Mucosa of rectum (tissue), 2 donors: ENCODE measurements at regions not wholly inside any gene's neighbourhood (a gene's known extent, or its start where the extent isn't known, plus 50 kb on each side); places are given as distances from the start of the nearest gene placed in this dataset.

ENCODE experiments used
- H3K27ac ChIP-seq, 2 donors: one replicate each; pipeline ENCODE4 v1.7.0; 2013; ENCODE audit warnings: inconsistent platforms in 2 of 2, low read depth in 2 of 2, low read length in 2 of 2
- H3K27me3 ChIP-seq, 2 donors: one replicate each; pipeline ENCODE4 v1.7.0; 2013; ENCODE audit warnings: low read length in 2 of 2; ENCODE audit not compliant: control insufficient read depth in 2 of 2, insufficient read depth in 2 of 2
- H3K36me3 ChIP-seq, 2 donors: one replicate each; pipeline ENCODE4 v1.7.0; 2013; ENCODE audit warnings: low read length in 2 of 2; ENCODE audit not compliant: control insufficient read depth in 2 of 2, insufficient read depth in 2 of 2
- H3K4me1 ChIP-seq, 2 donors: one replicate each; pipeline ENCODE4 v1.7.0; 2013; ENCODE audit warnings: low read length in 2 of 2, mild to moderate bottlenecking in 1 of 2; ENCODE audit not compliant: control insufficient read depth in 2 of 2, insufficient read depth in 2 of 2
- H3K4me3 ChIP-seq, 2 donors: one replicate each; pipeline ENCODE4 v1.7.0; 2013; ENCODE audit warnings: low read length in 2 of 2
- H3K9ac ChIP-seq, 2 donors: one replicate each; pipeline ENCODE4 v1.7.0; 2013; ENCODE audit warnings: low read length in 2 of 2, low read depth in 1 of 2, mild to moderate bottlenecking in 1 of 2
- H3K9me3 ChIP-seq, 2 donors: one replicate each; pipeline ENCODE4 v1.7.0; 2013; ENCODE audit warnings: low read length in 2 of 2; ENCODE audit not compliant: control insufficient read depth in 2 of 2
- donor health status: healthy.
- donor health status: Normal muscosa, but diverticular disease.

- Histone ChIP-seq H3K4me1 (no peaks in the 10 kb centered on the region), H3K36me3 (no peaks in the 10 kb centered on the region), H3K27me3 (no peaks in the 10 kb centered on the region), H3K9me3 (no peaks in the 10 kb centered on the region), H3K4me3 (no peak overlapping the region), H3K27ac (no peak overlapping the region), H3K9ac (no peak overlapping the region)
Measured at GRCh38 chr6:149176971-149177667, 140.4 kb upstream of the TAB2 start.

- Histone ChIP-seq H3K4me3 (no peak overlapping the region), H3K9ac (no peak overlapping the region), H3K27ac (no peak overlapping the region), H3K4me1 (no peaks in the 10 kb centered on the region), H3K36me3 (no peaks in the 10 kb centered on the region), H3K9me3 (no peaks in the 10 kb centered on the region), H3K27me3 (no peaks in the 10 kb centered on the region)
Measured at GRCh38 chr6:149179431-149179830, 138.1 kb upstream of the TAB2 start.

DNA sequence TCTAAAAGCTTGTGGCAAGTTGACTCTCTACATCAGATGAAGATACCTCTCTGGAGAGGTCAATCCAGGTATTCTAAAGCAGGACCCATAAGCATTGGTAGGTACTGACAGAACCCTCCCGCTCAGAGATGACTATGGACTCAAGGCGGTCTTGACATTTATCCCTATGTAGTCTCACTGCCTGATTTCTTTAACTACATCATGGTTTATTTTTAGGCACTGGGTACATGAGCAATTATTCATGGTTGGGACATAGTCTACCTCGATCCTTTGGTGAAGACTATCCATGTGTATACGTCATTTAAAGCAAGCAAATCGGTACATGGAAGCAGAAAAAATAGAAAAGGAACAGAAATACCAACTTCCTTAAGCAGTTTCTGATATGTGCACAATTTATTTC is 136.2 kb upstream of the TAB2 start:
- no peak overlapping the region for H3K27ac ChIP-seq
- no peaks in the 10 kb centered on the region for H3K4me1 ChIP-seq
- H3K36me3 ChIP-seq: no peaks in the 10 kb centered on the region
- H3K9ac ChIP-seq: no peak overlapping the region
- H3K27me3 ChIP-seq: no peaks in the 10 kb centered on the region
- H3K9me3 ChIP-seq: no peaks in the 10 kb centered on the region
- no peak overlapping the region for H3K4me3 ChIP-seq

DNA sequence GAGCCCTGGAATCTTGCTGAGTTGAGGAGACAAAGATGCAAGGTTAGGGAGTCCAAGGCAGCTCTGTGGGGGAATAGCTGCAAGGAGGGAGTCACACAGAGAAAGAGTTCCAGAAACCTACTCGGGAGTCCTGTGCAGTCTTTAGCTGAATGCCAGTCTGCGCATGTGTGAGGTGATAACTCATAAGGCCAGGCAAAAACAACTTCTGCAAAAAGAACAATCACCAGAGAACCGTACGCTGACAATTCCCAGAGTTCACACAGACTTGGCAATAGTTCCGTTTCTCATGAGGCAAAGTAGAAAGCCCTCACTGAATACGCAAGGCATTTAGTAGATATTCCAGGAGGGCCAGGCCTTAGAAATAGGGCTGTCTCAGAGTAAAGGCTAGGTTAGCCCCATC is 135.2 kb upstream of the TAB2 start:
- Histone ChIP-seq H3K4me1 (no peaks in the 10 kb centered on the region), H3K27ac (no peak overlapping the region), H3K9me3 (no peaks in the 10 kb centered on the region), H3K27me3 (no peaks in the 10 kb centered on the region), H3K9ac (no peak overlapping the region), H3K4me3 (no peak overlapping the region), H3K36me3 (no peaks in the 10 kb centered on the region)

DNA sequence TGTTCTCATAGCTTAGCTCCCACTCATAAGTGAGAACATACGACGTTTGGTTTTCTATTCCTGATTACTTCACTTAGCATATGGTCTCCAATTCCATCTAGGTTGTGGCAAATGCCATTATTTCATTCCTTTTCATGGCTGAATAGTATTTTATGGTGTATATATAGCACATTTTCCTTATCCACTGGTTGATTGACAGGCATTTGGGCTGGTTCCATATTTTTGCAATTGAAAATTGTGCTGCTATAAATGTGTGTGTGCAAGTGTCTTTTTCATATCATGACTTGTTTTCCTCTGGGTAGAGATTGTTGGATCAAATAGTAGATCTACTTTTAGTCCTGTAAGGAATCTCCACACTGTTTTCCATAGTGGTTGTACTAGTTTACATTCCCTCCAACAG is 133.0 kb upstream of the TAB2 start:
- Histone ChIP-seq H3K27me3 (no peaks in the 10 kb centered on the region), H3K4me3 (no peak overlapping the region), H3K27ac (no peak overlapping the region)

GRCh38 chr6:149185799-149186357 is 131.6 kb upstream of the TAB2 start:
- Histone ChIP-seq H3K9me3 (peaks cover 0 to 6% of the 10 kb centered on the region in 2 donors), H3K4me3 (no peak overlapping the region), H3K4me1 (no peaks in the 10 kb centered on the region), H3K27ac (no peak overlapping the region), H3K27me3 (no peaks in the 10 kb centered on the region), H3K36me3 (no peaks in the 10 kb centered on the region), H3K9ac (no peak overlapping the region)

More for the DNA sequence above, 133.0 kb upstream of the TAB2 start:
- H3K36me3 ChIP-seq: no peaks in the 10 kb centered on the region
- no peaks in the 10 kb centered on the region for H3K4me1 ChIP-seq
- H3K9me3 ChIP-seq: peaks cover 0 to 6% of the 10 kb centered on the region in 2 donors
- no peak overlapping the region for H3K9ac ChIP-seq

GRCh38 chr6:149186873-149187272 is 130.6 kb upstream of the TAB2 start:
- Histone ChIP-seq H3K4me1 (no peaks in the 10 kb centered on the region), H3K27ac (no peak overlapping the region), H3K27me3 (no peaks in the 10 kb centered on the region), H3K9ac (no peak overlapping the region), H3K4me3 (no peak overlapping the region), H3K9me3 (peaks cover 0 to 6% of the 10 kb centered on the region in 2 donors), H3K36me3 (no peaks in the 10 kb centered on the region)

GRCh38 chr6:149190224-149190831 is 127.2 kb upstream of the TAB2 start:
- Histone ChIP-seq H3K4me3 (no peak overlapping the region), H3K9ac (no peak overlapping the region), H3K36me3 (no peaks in the 10 kb centered on the region), H3K4me1 (no peaks in the 10 kb centered on the region), H3K9me3 (peaks cover 0 to 6% of the 10 kb centered on the region in 2 donors), H3K27ac (no peak overlapping the region), H3K27me3 (no peaks in the 10 kb centered on the region)

DNA sequence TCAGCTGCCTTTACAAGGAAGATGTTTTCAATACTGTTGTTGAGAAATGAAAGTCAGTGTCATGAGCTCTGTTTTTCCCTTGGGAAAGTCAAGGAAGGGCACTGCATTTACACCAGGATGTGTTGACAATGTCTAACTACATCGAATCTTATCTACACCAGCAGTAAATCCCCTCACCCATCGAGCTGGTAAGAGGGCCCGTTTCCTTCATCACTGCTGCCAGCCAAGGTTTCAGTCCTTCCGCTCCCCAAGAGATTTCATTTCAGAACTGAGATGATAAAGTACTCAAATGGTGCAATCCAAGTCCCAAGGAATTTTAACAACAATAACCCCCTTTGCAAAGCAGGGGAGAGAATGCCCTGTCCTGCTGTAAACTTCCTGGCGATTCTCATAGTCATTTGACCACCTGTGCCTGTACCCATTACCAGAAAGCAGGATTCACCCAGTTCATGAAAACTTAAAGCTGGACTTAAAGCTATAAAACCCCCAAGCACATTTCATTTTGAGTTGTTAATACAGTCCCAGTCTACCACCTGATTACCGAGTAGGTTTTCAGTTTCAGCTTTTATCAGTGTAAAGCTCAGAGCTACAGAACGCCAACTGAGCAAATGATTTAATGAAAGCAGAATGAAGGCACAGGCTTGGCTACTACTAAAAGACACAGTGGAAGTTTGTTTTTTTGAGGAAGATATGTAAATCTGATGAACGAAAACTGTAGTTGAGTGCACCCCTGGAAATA is 122.5 kb upstream of the TAB2 start:
- H3K27me3 ChIP-seq: no peaks in the 10 kb centered on the region
- peaks cover 0 to 2% of the 10 kb centered on the region in 2 donors for H3K9me3 ChIP-seq
- no peaks in the 10 kb centered on the region for H3K4me1 ChIP-seq
- no peak overlapping the region for H3K27ac ChIP-seq
- no peaks in the 10 kb centered on the region for H3K36me3 ChIP-seq
- H3K4me3 ChIP-seq: no peak overlapping the region
- H3K9ac ChIP-seq: no peak overlapping the region

- Histone ChIP-seq H3K36me3 (no peaks in the 10 kb centered on the region), H3K4me1 (no peaks in the 10 kb centered on the region), H3K9me3 (peaks cover 0 to 2% of the 10 kb centered on the region in 2 donors), H3K27me3 (no peaks in the 10 kb centered on the region), H3K27ac (no peak overlapping the region), H3K4me3 (no peak overlapping the region), H3K9ac (no peak overlapping the region)
Measured at GRCh38 chr6:149196091-149196490, 121.4 kb upstream of the TAB2 start.
